MM.1S (cell line): ENCODE measurements at regions not wholly inside any gene's neighbourhood (a gene's known extent, or its start where the extent isn't known, plus 50 kb on each side); places are given as distances from the start of the nearest gene placed in this dataset.

ENCODE experiments used
- DNase-seq: peaks from one replicate; pipeline ENCODE4 v3.0.0-alpha.2; 2015
- H2AFZ ChIP-seq: fragments of 300-600 bp; sonication (generic); 2 replicates; pipeline ENCODE4 v1.6.0; 2016; ENCODE audit warnings: antibody characterized with exemption, low read length
- H3F3A ChIP-seq: fragments of 300-600 bp; sonication (generic); 2 replicates; pipeline ENCODE4 v1.6.1; 2016; ENCODE audit warnings: mild to moderate bottlenecking, antibody characterized with exemption, low read length, moderate library complexity, mixed read lengths; ENCODE audit not compliant: insufficient read depth
- H3K27ac ChIP-seq: fragments of 300-600 bp; sonication (generic); 2 replicates; pipeline ENCODE4 v1.5.1; 2016; ENCODE audit warnings: mild to moderate bottlenecking, low read length
- H3K27me3 ChIP-seq: fragments of 300-600 bp; sonication (generic); replicated peaks from 2 replicates; pipeline ENCODE4 v1.6.0; 2016; ENCODE audit warnings: low read length; ENCODE audit not compliant: insufficient read depth
- H3K36me3 ChIP-seq: fragments of 300-600 bp; sonication (generic); replicated peaks from 2 replicates; pipeline ENCODE4 v1.6.1; 2016; ENCODE audit warnings: mild to moderate bottlenecking, low read length, mixed read lengths; ENCODE audit not compliant: insufficient read depth
- H3K4me1 ChIP-seq: fragments of 300-600 bp; sonication (generic); 2 replicates; pipeline ENCODE4 v1.6.1; 2016; ENCODE audit warnings: low read length, mixed read lengths
- H3K4me2 ChIP-seq: fragments of 300-600 bp; sonication (generic); 2 replicates; pipeline ENCODE4 v1.6.0; 2016; ENCODE audit warnings: low read depth, low read length
- H3K4me3 ChIP-seq: fragments of 300-600 bp; sonication (generic); 2 replicates; pipeline ENCODE4 v1.5.1; 2016; ENCODE audit warnings: low read length, mixed read lengths
- H3K79me2 ChIP-seq: fragments of 300-600 bp; sonication (generic); 2 replicates; pipeline ENCODE4 v1.6.1; 2016; ENCODE audit warnings: mixed run types, low read length, mixed read lengths
- H3K9ac ChIP-seq: fragments of 300-600 bp; sonication (generic); 2 replicates; pipeline ENCODE4 v1.6.1; 2016; ENCODE audit warnings: low read length, mixed read lengths
- H3K9me2 ChIP-seq: fragments of 300-600 bp; sonication (generic); replicated peaks from 2 replicates; pipeline ENCODE4 v1.6.1; 2016; ENCODE audit warnings: mild to moderate bottlenecking, low read length, mixed read lengths; ENCODE audit not compliant: insufficient read depth
- H3K9me3 ChIP-seq: fragments of 300-600 bp; sonication (generic); replicated peaks from 2 replicates; pipeline ENCODE4 v1.6.1; 2016; ENCODE audit warnings: mild to moderate bottlenecking, low read length, mixed read lengths; ENCODE audit not compliant: insufficient read depth
- H4K20me1 ChIP-seq: fragments of 300-600 bp; sonication (generic); 2 replicates; pipeline ENCODE4 v1.6.1; 2016; ENCODE audit warnings: mild to moderate bottlenecking, low read length, moderate library complexity, mixed read lengths; ENCODE audit not compliant: insufficient read depth
- CTCF ChIP-seq: fragments of 300-600 bp; sonication (generic); IDR thresholded peaks from 2 replicates; pipeline ENCODE4 v1.5.1; 2016; ENCODE audit warnings: antibody characterized with exemption, low read length, mixed read lengths
- EZH2 ChIP-seq: fragments of 300-600 bp; sonication (generic); optimal IDR thresholded peaks from 2 replicates; pipeline ENCODE3; 2017; ENCODE audit warnings: low read depth, mild to moderate bottlenecking, antibody characterized with exemption, low read length, mixed read lengths
- EZH2phosphoT487 ChIP-seq: fragments of 300-600 bp; sonication (generic); IDR thresholded peaks from 2 replicates; pipeline ENCODE4 v1.6.1; 2018; ENCODE audit warnings: antibody characterized with exemption, low read length

DNA sequence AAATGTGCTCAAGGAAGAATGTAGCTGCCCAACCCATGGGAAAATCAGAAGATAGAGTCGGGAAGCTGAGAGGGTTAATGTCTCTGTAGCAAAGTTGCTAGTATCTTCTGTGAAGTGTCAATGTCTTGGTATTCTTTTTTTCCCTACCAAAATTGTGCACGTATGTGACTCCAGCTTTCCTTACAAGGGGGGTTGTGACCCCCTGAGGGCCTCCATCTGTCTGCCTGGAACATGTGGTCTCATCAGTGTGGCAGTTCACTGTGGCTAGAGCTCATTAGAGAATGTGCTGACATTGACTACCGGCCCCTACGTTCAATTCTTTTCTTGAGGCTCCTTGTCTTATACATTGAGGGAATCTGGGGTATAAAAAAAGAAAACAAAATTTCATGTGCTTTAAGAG is 725.2 kb upstream of the CELF2 start:
- Histone ChIP-seq H3K9me3 (no peaks in the 10 kb centered on the region), H3K27me3 (no peaks in the 10 kb centered on the region), H4K20me1 (no peaks in the 10 kb centered on the region), H2AFZ (no peak overlapping the region), H3K79me2 (no peaks in the 10 kb centered on the region), H3K36me3 (no peaks in the 10 kb centered on the region), H3K27ac (no peak overlapping the region), H3K4me3 (no peak overlapping the region), H3K9me2 (no peaks in the 10 kb centered on the region), H3K4me2 (no peak overlapping the region), H3K4me1 (no peaks in the 10 kb centered on the region), H3K9ac (no peak overlapping the region), H3F3A (no peaks in the 10 kb centered on the region)
- TF ChIP-seq CTCF (no peak), EZH2 (no peak), EZH2phosphoT487 (no peak)
- DNase-seq: no peak

DNA sequence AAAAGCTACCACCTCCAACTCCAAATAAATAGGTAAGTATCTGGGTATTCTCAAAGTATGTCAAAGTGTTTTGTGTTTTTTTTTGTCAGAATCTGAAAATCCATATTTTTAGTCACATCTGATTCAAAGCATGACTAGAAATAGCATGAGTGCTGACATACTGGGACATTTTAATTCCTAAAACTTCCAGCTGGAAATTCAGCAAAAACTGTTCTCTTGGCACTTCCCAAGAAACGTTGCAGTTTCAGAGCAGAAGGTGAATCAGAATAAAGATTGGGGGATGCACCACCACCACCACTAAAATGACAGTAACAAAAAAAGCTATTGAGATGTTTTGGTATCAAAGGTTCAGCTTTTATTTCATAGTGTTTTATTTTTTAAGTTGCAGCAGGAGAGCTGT is 724.6 kb upstream of the CELF2 start:
- Histone ChIP-seq H3K9ac (no peak overlapping the region), H2AFZ (no peak overlapping the region), H3K36me3 (no peaks in the 10 kb centered on the region), H3K9me3 (no peaks in the 10 kb centered on the region), H3F3A (no peaks in the 10 kb centered on the region), H3K4me1 (no peaks in the 10 kb centered on the region), H3K4me3 (no peak overlapping the region), H3K9me2 (no peaks in the 10 kb centered on the region), H3K79me2 (no peaks in the 10 kb centered on the region), H3K27me3 (no peaks in the 10 kb centered on the region), H4K20me1 (no peaks in the 10 kb centered on the region), H3K4me2 (no peak overlapping the region), H3K27ac (no peak overlapping the region)
- no peak for DNase-seq
- no peak for TF ChIP-seq EZH2phosphoT487
- no peak for TF ChIP-seq EZH2
- TF ChIP-seq CTCF: no peak

DNA sequence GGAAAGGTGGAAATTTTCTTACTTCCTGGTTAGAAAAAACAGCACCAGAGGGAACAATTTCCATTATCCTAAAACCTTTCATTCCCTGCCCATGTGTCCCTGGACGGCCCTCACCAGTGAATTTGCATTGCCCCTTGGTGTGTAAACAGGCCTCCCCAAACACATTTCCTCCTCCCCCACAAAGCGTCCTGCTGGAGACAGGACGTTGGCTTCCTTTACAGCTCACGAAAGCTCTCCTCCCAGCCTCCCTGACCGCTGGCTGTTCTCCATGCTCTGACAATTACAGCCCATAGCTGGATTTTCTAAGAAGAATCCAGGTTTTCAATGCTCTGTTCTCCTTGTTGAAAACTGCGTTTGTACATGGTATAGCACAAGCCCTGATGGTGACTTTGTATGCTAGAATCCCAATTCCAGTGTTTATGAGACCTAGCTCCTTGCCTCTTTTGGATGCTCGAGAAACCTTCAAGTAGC is 724.2 kb upstream of the CELF2 start:
- H3K4me2 ChIP-seq: no peak overlapping the region
- no peak overlapping the region for H3K27ac ChIP-seq
- H3K79me2 ChIP-seq: no peaks in the 10 kb centered on the region
- no peak overlapping the region for H2AFZ ChIP-seq
- DNase-seq: no peak
- H3K4me1 ChIP-seq: no peaks in the 10 kb centered on the region
- no peaks in the 10 kb centered on the region for H3K36me3 ChIP-seq
- no peaks in the 10 kb centered on the region for H3K27me3 ChIP-seq
- H3K9ac ChIP-seq: no peak overlapping the region
- no peak overlapping the region for H3K4me3 ChIP-seq
- no peaks in the 10 kb centered on the region for H3F3A ChIP-seq
- H3K9me3 ChIP-seq: no peaks in the 10 kb centered on the region
- H3K9me2 ChIP-seq: no peaks in the 10 kb centered on the region
- no peak for TF ChIP-seq EZH2
- TF ChIP-seq CTCF: no peak
- TF ChIP-seq EZH2phosphoT487: no peak
- no peaks in the 10 kb centered on the region for H4K20me1 ChIP-seq
